ENCODE measurements at regions not wholly inside any gene's neighbourhood (a gene's known extent, or its start where the extent isn't known, plus 50 kb on each side); places are given as distances from the start of the nearest gene placed in this dataset.
A peak's percentile ranks its signal among the peaks of the same experiment; 100 is the strongest.

DNA sequence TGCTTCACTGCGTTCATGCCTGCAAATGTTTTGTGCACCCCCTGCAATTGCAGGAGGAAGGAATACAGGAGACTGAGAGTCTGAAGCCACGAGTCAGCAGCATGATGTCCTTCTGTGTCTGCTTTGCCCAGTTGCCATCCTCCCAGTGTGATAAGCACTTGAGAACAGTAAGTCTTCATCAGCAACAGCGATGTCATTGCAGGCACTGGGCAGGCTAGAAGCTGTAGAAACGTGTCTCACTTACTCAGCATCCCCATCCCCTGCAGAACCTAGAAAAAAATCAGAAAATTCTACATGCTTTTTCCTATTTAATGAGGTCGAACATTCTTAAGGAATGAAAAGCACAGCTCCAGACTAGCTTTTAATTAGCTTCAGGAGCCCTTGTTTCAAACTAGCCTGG is 156.5 kb upstream of the LPP start:
- Mint-ChIP-seq H3K27ac (no peak overlapping the region), H3K9me3 (peaks cover 12% of the 10 kb centered on the region), H3K4me3 (no peak overlapping the region), H3K36me3 (ENCODE audit: low read depth) (peaks cover 3% of the 10 kb centered on the region), H3K27me3 (no peaks in the 10 kb centered on the region), H3K4me1 (peaks cover 83% of the 10 kb centered on the region)
- intact Hi-C loops (cut with micrococcal nuclease) = loop anchor here (5.0 kb wide), 2 partner anchors 155 to 260 kb away; partner anchors contain the start of gene LPP
- DNase-seq = peak; percentile 59

GRCh38 chr3:187997946-187998561 is 155.9 kb upstream of the LPP start:
- Mint-ChIP-seq H3K27me3 (no peaks in the 10 kb centered on the region), H3K9me3 (peaks cover 9% of the 10 kb centered on the region), H3K36me3 (ENCODE audit: low read depth) (peaks cover under 1% of the 10 kb centered on the region), H3K4me1 (peaks cover 81% of the 10 kb centered on the region), H3K27ac (no peak overlapping the region), H3K4me3 (no peak overlapping the region)
- intact Hi-C loops (cut with micrococcal nuclease) = loop anchor here (5.0 kb wide), 2 partner anchors 154 to 259 kb away; partner anchors contain the start of gene LPP
- peak; percentile 52 for DNase-seq

GRCh38 chr3:187998611-187999010 is 155.3 kb upstream of the LPP start:
- no peak for DNase-seq
- Mint-ChIP-seq H3K4me1 (peaks cover 84% of the 10 kb centered on the region), H3K27me3 (no peaks in the 10 kb centered on the region), H3K27ac (peak overlapping the region; percentile 55), H3K4me3 (peak overlapping the region; percentile 4), H3K9me3 (peaks cover 8% of the 10 kb centered on the region), H3K36me3 (ENCODE audit: low read depth) (peaks cover 2% of the 10 kb centered on the region)
- intact Hi-C loops (cut with micrococcal nuclease) = loop anchor here (5.0 kb wide), 2 partner anchors 154 to 259 kb away; partner anchors contain the start of gene LPP

- H3K27me3 Mint-ChIP-seq = no peaks in the 10 kb centered on the region
- intact Hi-C loops (cut with micrococcal nuclease) = loop anchor here (5.0 kb wide), 2 partner anchors 152 to 257 kb away; partner anchors contain the start of gene LPP
- H3K36me3 Mint-ChIP-seq (ENCODE audit: low read depth) = peaks cover 2% of the 10 kb centered on the region
- H3K4me3 Mint-ChIP-seq = peak overlapping the region; percentile 84
- peak overlapping the region; percentile 91 for H3K27ac Mint-ChIP-seq
- peaks cover 8% of the 10 kb centered on the region for H3K9me3 Mint-ChIP-seq
- peak; percentile 87 for DNase-seq
- H3K4me1 Mint-ChIP-seq = peaks cover 74% of the 10 kb centered on the region
Observed at GRCh38 chr3:187999821-188000220, 154.1 kb upstream of the LPP start.

DNA sequence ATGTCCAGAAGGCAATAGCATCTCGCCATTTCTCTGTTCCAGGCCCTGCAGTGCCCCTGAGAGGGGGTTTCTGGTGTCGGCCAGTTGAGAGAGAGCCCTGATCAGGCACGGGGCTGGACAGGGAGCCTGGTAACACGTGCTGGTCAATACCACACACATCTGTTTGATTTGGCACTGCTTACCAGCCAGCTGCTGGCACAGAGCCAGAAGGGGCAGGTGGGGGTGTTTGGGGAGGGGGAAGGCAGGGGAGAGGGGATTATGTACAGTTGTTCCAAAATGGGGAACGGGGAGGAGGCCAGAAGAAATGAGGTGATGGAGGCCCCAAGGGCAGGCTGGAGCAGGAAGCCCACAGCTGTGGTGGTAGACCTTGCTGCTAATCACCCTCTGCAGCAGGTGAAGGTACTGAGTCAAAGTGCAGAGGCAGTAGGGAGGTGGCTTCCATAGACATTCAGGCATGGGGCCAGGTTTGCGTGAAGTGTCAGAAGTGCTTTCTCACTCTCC is 153.5 kb upstream of the LPP start:
- H3K36me3 Mint-ChIP-seq (ENCODE audit: low read depth) = peaks cover 2% of the 10 kb centered on the region
- H3K9me3 Mint-ChIP-seq = peaks cover 4% of the 10 kb centered on the region
- peaks cover 69% of the 10 kb centered on the region for H3K4me1 Mint-ChIP-seq
- peak overlapping the region; percentile 84 for H3K4me3 Mint-ChIP-seq
- intact Hi-C loops (cut with micrococcal nuclease) = no loop called here
- peak; percentile 67 for DNase-seq
- H3K27me3 Mint-ChIP-seq = no peaks in the 10 kb centered on the region
- peak overlapping the region; percentile 91 for H3K27ac Mint-ChIP-seq

DNA sequence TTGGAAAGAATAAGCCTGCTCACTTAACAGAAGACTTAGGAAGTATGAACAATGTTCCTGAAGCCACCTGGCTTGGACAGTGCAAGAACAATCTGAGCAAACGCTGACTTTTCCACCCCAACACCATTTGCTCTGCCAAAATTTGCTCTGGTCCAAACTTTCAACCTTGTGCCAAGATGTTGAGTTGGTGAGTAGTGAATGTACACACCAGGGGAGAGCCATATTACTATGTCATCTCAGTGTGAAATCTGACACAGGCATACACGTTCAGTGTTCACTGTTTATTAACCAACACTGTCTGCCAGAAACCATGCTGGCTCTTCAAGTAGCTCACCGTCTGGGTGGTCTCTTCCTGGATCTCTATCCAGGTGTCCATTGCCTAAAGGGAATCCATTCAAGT is 152.9 kb upstream of the LPP start:
- intact Hi-C loops (cut with micrococcal nuclease) = no loop called here
- Mint-ChIP-seq H3K27ac (peak overlapping the region; percentile 91), H3K9me3 (peaks cover 4% of the 10 kb centered on the region), H3K27me3 (no peaks in the 10 kb centered on the region), H3K4me3 (peak overlapping the region; percentile 17), H3K36me3 (ENCODE audit: low read depth) (peaks cover 2% of the 10 kb centered on the region), H3K4me1 (peaks cover 66% of the 10 kb centered on the region)
- DNase-seq = peak; percentile 57

DNA sequence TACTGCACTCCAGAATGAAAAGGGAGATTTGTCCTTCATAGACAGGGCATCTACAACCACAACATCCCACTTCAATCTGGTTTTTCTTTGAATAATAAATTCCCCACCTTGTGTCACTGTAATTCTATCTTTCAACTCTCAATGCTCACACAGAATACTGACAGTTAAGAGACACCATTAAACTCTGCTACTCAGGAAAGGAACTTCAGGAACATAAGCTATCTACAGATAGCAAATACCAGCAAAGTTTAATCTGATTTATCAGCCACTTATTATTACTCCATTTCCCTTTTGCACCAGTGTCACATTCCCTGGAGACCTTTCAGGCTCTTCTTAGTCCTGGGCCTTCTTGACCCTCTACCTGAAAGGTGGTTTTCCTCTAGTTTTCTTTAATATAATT is 152.0 kb upstream of the LPP start:
- H3K27me3 Mint-ChIP-seq = no peaks in the 10 kb centered on the region
- intact Hi-C loops (cut with micrococcal nuclease) = no loop called here
- peaks cover 5% of the 10 kb centered on the region for H3K9me3 Mint-ChIP-seq
- peaks cover 2% of the 10 kb centered on the region for H3K36me3 Mint-ChIP-seq (ENCODE audit: low read depth)
- H3K4me3 Mint-ChIP-seq = no peak overlapping the region
- DNase-seq = peak; percentile 31
- peaks cover 66% of the 10 kb centered on the region for H3K4me1 Mint-ChIP-seq
- no peak overlapping the region for H3K27ac Mint-ChIP-seq

- DNase-seq = peak; percentile 37
- intact Hi-C loops (cut with micrococcal nuclease) = no loop called here
- no peaks in the 10 kb centered on the region for H3K27me3 Mint-ChIP-seq
- peaks cover 9% of the 10 kb centered on the region for H3K9me3 Mint-ChIP-seq
- no peak overlapping the region for H3K27ac Mint-ChIP-seq
- no peak overlapping the region for H3K4me3 Mint-ChIP-seq
- H3K36me3 Mint-ChIP-seq (ENCODE audit: low read depth) = peaks cover 2% of the 10 kb centered on the region
- H3K4me1 Mint-ChIP-seq = peaks cover 63% of the 10 kb centered on the region
Observed at GRCh38 chr3:188002626-188003138, 151.3 kb upstream of the LPP start.

- H3K36me3 Mint-ChIP-seq (ENCODE audit: low read depth) = peaks cover 2% of the 10 kb centered on the region
- DNase-seq = peak; percentile 50
- H3K27me3 Mint-ChIP-seq = no peaks in the 10 kb centered on the region
- H3K27ac Mint-ChIP-seq = peak overlapping the region; percentile 1
- no peak overlapping the region for H3K4me3 Mint-ChIP-seq
- intact Hi-C loops (cut with micrococcal nuclease) = no loop called here
- peaks cover 11% of the 10 kb centered on the region for H3K9me3 Mint-ChIP-seq
- H3K4me1 Mint-ChIP-seq = peaks cover 60% of the 10 kb centered on the region
Observed at GRCh38 chr3:188003188-188004171, 150.5 kb upstream of the LPP start.

- Mint-ChIP-seq H3K27ac (no peak overlapping the region), H3K36me3 (ENCODE audit: low read depth) (peaks cover 2% of the 10 kb centered on the region), H3K4me3 (no peak overlapping the region), H3K9me3 (peaks cover 15% of the 10 kb centered on the region), H3K27me3 (no peaks in the 10 kb centered on the region), H3K4me1 (peaks cover 37% of the 10 kb centered on the region)
- intact Hi-C loops (cut with micrococcal nuclease) = no loop called here
- DNase-seq = peak; percentile 57
Observed at GRCh38 chr3:188006726-188007393, 147.1 kb upstream of the LPP start.

GRCh38 chr3:188007897-188008296 is 146.1 kb upstream of the LPP start:
- no peak overlapping the region for H3K4me3 Mint-ChIP-seq
- H3K27ac Mint-ChIP-seq = no peak overlapping the region
- peaks cover 3% of the 10 kb centered on the region for H3K36me3 Mint-ChIP-seq (ENCODE audit: low read depth)
- intact Hi-C loops (cut with micrococcal nuclease) = no loop called here
- H3K9me3 Mint-ChIP-seq = peaks cover 15% of the 10 kb centered on the region
- peaks cover 29% of the 10 kb centered on the region for H3K4me1 Mint-ChIP-seq
- peak; percentile 47 for DNase-seq
- peaks cover 2% of the 10 kb centered on the region for H3K27me3 Mint-ChIP-seq

DNA sequence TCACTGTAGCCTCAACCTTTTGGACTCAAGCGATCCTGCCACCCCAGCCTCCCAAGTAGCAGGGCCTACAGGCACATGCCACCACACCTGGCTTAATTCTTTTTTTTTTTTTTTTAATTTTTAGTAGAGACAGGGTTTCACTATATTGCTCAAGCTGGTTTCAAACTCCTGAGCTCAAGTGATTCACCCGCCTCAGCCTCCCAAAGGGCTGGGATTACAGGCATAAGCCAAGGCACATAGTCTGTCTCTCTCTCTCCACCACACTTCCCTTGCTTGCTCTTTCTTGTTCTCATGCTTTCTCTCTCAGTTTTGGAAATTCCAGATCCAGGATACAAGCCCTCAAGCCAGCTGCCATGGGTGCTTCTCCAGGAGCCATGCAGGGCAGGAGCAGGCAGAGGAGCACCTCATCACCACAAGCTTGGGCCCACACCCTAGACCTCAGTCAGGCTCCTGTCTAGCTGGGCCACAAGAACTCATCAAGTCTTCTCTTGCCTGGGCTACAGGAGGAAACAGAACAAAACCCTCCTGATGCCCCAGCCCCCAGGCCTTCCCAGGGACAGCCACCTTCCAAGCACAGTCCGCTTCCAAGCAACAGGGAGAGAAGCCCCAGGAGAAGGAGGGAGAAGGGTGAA is 145.3 kb upstream of the LPP start:
- H3K36me3 Mint-ChIP-seq (ENCODE audit: low read depth) = peaks cover 1% of the 10 kb centered on the region
- intact Hi-C loops (cut with micrococcal nuclease) = no loop called here
- peaks cover 2% of the 10 kb centered on the region for H3K27me3 Mint-ChIP-seq
- DNase-seq = peak; percentile 54
- no peak overlapping the region for H3K4me3 Mint-ChIP-seq
- H3K27ac Mint-ChIP-seq = peak overlapping the region; percentile 68
- peaks cover 15% of the 10 kb centered on the region for H3K9me3 Mint-ChIP-seq
- peaks cover 22% of the 10 kb centered on the region for H3K4me1 Mint-ChIP-seq

DNA sequence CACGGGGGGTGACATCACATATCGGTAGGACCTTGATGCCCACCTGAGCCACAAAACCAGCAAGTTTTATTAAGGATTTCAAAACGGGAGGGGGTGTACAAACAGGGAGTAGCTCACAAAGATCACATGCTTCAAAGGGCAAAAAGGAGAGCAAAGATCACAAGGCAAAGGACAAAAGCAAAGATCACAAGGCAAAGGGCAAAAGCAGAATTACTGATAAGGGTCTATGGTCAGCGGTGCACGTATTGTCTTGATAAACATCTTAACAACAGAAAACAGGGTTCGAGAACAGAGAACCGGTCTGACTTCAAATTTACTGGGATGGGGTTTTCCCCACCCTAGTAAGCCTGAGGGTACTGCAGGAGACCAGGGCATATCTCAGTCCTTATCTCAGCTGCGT is 143.5 kb upstream of the LPP start:
- peaks cover 1% of the 10 kb centered on the region for H3K36me3 Mint-ChIP-seq (ENCODE audit: low read depth)
- H3K4me1 Mint-ChIP-seq = peaks cover 21% of the 10 kb centered on the region
- H3K27ac Mint-ChIP-seq = no peak overlapping the region
- DNase-seq = peak; percentile 43
- intact Hi-C loops (cut with micrococcal nuclease) = no loop called here
- H3K4me3 Mint-ChIP-seq = no peak overlapping the region
- peaks cover 8% of the 10 kb centered on the region for H3K27me3 Mint-ChIP-seq
- H3K9me3 Mint-ChIP-seq = peaks cover 23% of the 10 kb centered on the region

Data from activated CD4-positive, alpha-beta T cell treated with anti-CD3 and anti-CD28 coated beads, Interleukin-2, amount 10 ng/mL, durations not matched to agents 24 days and 14 days (primary cell).